Gastroesophageal sphincter (tissue), 3 donors: ENCODE measurements at regions not wholly inside any gene's neighbourhood (a gene's known extent, or its start where the extent isn't known, plus 50 kb on each side); places are given as distances from the start of the nearest gene placed in this dataset.

Experiments used
- POLR2A ChIP-seq, 2 donors: fragments of 450-650 bp; IDR thresholded peaks; one replicate each; pipeline ENCODE4 v1.6.1; 2017; ENCODE audit warnings: antibody characterized with exemption in 2 of 2, mild to moderate bottlenecking in 2 of 2, moderate library complexity in 1 of 2
- POLR2AphosphoS5 ChIP-seq: sonication (generic); formaldehyde crosslinking; IDR thresholded peaks from one replicate; pipeline ENCODE4 v1.6.1; 2017; ENCODE audit warnings: antibody characterized with exemption
- TF ChIP-seq, protein P1 (sequence below), 4 experiments: fragments of 200-600 bp in 2 of 4; fragments of 450-650 bp in 2 of 4; sonication (generic) in 1 of 4; IDR thresholded peaks; one replicate each; pipeline ENCODE4 v1.5.1; 2017 to 2019; ENCODE audit warnings: antibody characterized with exemption in 4 of 4, mild to moderate bottlenecking in 2 of 4, moderate library complexity in 2 of 4

DNA sequence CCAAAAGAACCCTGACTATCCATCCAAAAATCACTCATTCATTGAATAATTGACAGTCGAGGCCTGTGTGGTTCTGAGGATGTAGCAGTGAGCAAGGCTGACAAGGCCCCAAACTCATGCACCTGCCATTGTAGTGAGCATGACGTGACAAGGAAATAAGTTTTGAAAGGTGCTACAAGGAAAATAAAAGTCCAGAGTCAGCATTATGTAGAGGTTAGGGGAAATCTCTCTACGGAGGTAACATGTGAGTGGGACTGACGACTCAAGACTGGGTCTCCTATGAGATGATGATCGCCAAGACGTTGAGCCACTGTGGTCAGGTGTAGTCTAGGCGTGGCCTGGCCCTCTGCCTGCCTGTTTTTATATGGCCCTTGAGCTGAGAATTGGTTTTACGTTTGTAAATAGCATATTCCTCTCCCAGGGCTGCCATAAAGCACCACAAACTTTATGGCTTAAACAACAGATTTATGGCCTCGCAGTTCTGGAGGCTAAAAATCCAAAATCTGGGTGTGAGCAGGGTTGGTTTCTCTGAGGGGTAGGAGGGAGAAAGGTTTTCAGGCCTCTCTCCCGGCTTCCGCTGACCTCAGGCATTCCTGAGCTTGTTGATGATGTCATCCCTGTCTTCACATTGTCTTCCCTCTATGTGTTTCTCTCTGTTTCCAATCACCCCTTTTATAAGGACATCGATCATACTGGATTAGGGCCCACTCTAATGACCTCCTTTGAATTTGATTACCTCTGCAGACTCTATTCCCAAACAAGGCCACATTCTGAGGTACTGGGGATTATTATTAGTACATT lies 206.4 kb upstream of the EGFLAM start:
- TF ChIP-seq, protein P1, sequence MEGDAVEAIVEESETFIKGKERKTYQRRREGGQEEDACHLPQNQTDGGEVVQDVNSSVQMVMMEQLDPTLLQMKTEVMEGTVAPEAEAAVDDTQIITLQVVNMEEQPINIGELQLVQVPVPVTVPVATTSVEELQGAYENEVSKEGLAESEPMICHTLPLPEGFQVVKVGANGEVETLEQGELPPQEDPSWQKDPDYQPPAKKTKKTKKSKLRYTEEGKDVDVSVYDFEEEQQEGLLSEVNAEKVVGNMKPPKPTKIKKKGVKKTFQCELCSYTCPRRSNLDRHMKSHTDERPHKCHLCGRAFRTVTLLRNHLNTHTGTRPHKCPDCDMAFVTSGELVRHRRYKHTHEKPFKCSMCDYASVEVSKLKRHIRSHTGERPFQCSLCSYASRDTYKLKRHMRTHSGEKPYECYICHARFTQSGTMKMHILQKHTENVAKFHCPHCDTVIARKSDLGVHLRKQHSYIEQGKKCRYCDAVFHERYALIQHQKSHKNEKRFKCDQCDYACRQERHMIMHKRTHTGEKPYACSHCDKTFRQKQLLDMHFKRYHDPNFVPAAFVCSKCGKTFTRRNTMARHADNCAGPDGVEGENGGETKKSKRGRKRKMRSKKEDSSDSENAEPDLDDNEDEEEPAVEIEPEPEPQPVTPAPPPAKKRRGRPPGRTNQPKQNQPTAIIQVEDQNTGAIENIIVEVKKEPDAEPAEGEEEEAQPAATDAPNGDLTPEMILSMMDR (IDR thresholded peaks at IDR 0.05) = no peak
- TF ChIP-seq POLR2AphosphoS5 = no peak
- TF ChIP-seq POLR2A (IDR thresholded peaks at IDR 0.05) = no peak
